ENCODE measurements at regions not wholly inside any gene's neighbourhood (a gene's known extent, or its start where the extent isn't known, plus 50 kb on each side); places are given as distances from the start of the nearest gene placed in this dataset.

DNA sequence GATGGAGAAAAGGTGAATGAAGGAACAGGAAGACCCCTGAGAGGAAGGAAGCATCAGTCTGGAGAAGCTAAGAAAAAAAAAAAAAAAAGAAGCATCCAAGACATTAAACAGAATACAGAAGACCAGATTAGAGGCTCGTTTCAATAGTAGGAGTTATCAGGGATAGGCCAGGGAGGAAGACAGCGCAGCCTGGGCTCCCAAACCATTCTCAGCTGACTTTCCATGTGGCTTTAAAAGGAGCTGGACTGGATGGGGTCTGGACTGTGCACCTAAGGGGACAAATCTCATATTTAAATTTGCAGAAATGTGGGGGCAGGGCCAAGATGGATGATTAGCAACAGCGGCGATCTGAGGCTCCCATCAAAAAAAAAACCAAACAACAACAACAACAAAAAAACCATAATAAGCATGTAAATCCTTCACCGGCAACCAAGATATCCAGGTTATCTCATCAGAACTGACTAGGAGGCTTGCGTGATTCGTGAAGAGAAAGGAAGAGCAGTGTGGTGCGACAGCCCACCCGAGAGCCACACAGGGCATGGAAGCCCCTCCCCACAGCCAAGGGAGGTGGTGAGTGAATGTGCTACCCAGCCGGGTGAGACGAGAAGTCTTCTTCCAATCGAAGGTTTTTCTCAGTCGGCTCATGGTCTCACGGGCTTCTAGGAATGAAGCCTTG, 114.9 kb upstream of the ADAMTS16 start:
- TF ChIP-seq, protein P1, sequence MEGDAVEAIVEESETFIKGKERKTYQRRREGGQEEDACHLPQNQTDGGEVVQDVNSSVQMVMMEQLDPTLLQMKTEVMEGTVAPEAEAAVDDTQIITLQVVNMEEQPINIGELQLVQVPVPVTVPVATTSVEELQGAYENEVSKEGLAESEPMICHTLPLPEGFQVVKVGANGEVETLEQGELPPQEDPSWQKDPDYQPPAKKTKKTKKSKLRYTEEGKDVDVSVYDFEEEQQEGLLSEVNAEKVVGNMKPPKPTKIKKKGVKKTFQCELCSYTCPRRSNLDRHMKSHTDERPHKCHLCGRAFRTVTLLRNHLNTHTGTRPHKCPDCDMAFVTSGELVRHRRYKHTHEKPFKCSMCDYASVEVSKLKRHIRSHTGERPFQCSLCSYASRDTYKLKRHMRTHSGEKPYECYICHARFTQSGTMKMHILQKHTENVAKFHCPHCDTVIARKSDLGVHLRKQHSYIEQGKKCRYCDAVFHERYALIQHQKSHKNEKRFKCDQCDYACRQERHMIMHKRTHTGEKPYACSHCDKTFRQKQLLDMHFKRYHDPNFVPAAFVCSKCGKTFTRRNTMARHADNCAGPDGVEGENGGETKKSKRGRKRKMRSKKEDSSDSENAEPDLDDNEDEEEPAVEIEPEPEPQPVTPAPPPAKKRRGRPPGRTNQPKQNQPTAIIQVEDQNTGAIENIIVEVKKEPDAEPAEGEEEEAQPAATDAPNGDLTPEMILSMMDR (IDR thresholded peaks at IDR 0.05), result no peak
- TF ChIP-seq EZH2 (IDR thresholded peaks at IDR 0.05; ENCODE audit: borderline replicate concordance, insufficient read depth, low read depth, low read length, poor library complexity, severe bottlenecking), result no peak
